ENCODE measurements at regions not wholly inside any gene's neighbourhood (a gene's known extent, or its start where the extent isn't known, plus 50 kb on each side); places are given as distances from the start of the nearest gene placed in this dataset.
A peak's percentile ranks its signal among the peaks of the same experiment; 100 is the strongest.
"Not testable (repeated sequence)": the region's sequence is repeated elsewhere in the genome, so short reads cannot be mapped to it uniquely, and the experiment has no call there.

DNA sequence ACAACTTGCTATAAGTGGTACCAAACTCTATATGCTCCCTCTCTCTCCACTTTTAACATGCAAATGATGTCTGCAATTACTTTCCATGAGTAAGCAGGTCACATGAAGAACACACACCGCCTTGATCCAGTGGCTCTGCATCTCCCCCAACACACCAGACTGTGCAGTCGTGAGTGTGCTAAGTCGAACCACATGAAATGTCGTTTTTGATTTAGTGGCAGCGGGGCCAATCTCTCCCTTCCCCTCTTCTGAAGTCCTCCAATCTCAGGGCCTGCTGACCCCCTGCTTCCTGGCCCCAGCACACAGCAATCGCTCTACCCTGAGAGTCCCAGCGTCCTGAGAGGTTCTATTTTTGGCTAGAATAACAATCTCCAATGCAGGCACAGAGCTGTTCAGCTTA is 312.5 kb downstream of the SHQ1 start:
- DNase-seq (ENCODE audit: low read depth), result no peak

DNA sequence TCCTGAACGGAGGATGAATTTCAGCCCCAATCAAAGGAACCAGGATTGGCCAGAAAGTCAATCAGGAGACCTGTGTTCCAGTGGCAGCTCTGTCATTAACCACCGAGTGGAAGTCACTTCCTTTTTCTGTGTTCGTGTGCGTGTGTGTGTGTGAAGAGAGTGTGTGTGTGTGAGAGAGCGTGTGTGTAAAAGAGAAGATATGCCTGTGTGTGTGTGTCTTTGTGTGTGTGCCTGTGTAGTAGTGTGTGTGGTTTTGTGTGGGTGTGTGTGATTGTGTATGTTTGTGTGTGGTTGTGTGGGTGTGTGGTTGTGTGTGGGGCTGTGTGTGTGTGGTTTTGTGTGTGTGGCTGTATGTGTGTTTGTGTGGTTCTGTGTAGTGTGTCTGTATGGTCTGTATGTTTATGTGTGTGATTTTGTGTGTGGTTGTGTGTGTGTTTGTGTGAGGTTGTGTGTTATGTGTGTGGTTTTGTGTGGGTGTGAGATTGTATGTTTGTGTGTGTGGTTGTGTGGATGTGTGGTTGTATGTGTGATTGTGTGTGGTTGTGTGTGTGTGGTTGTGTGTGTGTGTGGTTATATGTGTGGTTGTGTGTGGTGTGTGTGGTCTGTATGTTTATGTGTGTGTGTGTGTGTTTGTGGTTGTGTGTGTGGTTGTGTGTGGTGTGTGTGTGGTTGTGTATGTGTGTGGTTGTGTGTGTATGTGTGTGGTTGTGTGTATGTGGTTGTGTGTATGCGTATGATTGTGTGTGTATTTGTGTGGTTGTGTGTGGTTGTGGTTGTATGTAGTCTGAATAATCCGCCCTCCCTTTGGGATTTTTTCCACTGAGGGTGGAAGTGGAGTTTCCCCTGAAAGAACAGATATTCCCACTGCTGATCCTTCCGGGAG is 314.4 kb downstream of the SHQ1 start:
- no peak for DNase-seq (ENCODE audit: low read depth)

DNA sequence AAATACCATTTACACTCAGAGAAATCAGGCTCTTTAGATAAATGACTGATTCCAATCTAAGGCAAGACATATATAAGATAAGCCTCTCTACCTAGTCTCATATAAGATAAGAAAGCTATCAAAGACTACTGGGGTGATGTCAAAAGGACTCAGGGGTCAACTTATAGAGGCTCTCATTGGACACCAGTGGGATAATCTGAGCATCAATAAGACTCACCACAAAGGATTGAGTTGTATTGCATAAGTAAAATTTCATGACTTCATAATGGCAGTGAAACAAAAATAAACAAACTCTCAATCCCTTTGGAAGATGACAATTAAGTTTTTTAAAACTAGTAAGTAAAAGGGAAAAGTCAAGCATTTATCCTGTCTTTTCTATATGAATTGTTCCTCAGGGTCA is 317.8 kb downstream of the SHQ1 start:
- no peak for DNase-seq (ENCODE audit: low read depth)

DNA sequence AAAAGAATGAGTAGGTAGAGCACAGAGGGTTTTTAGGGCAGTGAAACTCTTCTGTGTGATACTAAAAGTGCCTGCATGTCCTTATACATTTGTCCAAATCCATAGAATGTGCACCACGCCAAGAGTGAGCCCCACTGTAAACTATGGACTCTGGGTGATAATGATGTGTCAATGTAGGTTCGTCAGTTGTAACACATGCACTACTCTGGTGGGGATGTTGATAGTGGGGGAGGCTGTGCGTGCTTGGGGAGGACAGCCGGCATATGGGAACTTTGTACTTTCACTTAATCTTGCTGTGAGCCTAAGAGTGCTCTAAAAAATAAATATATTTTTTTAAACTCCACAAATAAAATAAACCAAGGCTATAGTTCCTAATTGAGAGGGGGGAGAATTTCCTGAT is 319.2 kb downstream of the SHQ1 start:
- no peak for DNase-seq (ENCODE audit: low read depth)

DNA sequence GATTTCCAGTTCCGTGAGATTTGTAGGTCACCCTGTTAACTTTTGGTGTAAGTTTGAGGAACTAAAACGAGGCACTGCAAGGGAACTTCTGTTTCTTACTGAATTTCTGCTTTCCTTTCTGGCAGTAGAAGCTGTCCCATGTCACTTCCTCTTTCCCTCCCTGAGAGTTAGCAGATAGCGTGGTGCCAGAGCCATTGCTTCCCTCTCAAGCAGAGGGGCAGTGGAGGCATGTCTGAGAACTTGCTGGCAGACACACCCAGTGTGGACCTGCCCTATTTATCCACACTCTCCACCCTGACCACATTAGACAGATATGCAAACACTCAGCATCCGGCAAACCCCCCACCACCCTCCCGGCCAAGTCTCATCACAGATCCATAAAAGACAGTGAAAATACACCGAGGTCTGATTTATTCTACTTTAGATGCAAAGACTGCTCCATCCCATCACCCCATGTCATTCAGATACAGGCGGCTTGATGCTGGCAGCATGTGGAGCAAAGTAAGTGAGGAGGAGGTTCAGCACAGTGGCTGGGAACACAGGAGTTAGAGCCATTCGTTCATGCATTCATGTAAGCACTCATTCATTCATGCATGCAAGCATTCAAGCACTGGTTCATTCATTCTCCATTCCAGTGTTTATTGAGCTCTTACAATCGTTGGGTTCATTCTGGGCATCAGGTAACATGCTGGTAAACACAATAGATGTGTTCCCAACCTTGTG is 324.7 kb downstream of the SHQ1 start:
- DNase-seq (ENCODE audit: low read depth), result peak; percentile 22

DNA sequence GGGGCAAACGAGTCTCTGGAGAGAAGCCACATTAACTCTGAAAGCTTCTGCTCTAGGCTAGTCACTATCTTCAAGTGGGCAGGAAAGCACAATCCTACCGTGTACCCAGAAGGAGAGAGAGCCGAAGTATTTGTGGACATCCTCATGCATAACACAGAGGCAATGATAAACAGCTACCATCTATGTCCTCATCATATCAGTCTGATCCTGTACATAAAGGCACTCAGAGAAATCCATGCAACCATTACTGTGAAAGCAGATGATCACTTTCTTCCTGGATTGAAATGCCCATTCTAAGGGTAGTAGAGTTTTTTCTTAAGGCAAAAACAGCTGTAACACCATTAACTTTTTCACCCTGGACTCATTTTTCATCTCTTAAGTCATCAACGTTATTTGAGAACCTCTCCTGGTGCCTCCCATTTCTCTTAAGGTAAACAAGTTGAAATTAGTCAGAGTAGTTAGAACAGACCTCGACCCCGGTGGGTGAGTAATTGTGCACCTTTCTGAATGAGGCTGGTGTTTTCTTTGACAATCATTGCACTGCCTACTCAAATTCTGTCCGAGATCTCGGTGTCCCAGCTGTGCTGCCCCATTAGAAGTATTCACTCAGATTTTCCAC is 327.4 kb downstream of the SHQ1 start:
- no peak for DNase-seq (ENCODE audit: low read depth)

DNA sequence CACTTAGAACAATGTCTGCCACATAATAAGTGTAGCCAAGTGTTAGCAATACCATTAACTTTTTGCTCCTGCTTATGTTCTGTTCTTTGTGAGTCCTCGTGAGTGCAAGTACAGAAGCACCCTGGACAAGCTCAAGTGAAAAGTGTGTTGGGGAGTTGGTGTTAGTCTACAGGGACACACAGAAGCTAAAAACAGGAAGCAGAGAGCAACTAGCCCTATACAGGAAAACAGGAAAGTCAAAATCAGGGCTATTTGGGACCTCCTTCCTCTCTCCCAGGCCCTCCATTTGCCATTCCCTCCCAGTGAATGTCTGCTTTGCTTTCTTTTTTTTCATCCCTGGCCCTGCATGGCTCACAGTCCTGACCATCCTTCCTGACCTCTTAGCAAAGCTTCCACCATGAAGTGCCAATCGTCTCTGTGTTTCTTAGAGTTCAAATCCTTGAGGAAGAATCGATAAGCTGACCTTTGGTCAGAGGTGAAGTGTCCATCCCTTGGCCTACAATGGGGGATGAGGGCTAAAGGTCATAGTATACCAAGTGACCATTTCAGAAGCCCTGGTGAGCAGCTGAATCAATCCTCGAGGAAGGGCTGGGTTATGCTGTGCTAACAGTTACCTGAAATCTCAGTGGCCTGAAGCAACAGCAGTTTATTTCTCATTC is 328.2 kb downstream of the SHQ1 start:
- no peak for DNase-seq (ENCODE audit: low read depth)

DNA sequence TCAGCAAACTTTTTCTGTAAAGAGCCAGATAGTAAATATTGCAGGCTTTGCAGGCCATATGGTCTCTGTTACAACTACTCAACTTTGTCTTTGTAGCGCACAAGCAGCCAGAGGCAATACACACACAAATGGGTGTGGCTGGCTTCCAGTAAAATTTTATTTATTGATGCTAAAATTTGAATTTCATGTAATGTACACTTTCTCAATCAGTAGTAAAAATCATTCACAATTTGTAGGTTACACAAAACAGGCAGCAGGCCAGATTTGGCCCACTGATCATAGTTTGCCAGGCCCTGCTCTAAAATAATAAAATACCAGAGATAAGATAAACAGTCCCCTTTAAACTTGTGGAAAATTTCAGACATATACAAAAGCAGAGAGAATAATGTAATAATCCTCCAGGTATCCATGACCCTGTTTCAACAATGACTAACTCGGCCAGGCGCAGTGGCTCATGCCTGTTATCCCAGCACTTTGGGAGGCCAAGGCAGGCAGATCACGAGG is 330.3 kb downstream of the SHQ1 start:
- DNase-seq (ENCODE audit: low read depth), result no peak

DNA sequence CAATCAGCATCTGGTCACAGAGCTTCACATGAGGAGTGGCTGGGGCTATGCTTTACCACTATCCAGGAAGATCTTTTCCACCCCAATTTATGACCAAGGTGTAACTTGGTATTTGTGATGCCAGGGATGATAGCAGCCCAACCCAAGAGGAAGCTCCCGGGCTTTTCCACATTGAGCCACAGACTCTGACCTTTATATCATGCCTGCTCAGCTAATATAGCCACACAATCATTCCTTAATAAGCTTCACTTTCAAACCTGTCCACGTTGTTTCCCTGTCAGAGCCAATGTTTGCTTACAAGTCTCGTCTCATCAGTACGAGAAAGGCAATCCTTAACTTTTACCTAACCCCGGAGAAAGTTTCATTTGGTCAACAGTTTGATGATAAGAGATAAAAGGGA is 330.9 kb downstream of the SHQ1 start:
- DNase-seq (ENCODE audit: low read depth), result no peak

DNA sequence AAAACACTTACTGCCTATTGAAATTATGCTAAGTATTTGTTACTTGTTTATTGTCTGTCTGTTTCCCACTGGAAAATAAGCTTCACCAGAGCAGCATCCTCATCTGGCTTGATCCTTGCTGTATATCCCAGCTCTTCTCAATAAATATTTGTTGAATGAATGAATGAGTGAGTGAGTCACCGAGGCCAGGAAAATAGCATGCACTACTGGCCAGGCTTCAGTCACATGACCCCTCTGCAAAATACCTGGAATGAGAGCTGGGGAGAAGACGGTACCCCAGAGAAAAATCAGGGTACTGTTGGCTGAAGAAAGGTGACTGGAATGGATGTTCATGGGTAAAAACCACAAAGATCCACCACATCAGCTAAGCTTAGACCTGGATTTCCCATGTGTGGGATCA is 331.9 kb downstream of the SHQ1 start:
- no peak for DNase-seq (ENCODE audit: low read depth)

DNA sequence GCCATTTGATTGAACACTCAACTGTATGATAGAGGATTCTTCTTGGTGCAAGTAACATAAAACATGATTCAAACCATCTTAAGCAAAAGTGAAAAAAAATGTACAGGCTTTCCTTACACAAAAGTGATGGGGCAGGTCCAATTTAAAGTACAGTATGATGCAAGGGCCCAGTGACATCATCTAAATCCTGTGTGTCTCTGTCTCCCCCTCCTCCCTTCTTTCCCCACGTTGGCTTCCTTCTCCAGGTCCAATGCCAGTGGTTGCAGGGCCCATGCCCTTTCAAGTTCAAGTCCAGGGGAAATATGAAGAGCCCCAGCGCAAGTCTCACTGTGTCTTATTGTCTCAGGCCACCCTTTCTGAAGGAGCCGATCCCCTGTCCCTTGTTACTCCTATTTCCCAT is 332.3 kb downstream of the SHQ1 start:
- DNase-seq (ENCODE audit: low read depth), result no peak

DNA sequence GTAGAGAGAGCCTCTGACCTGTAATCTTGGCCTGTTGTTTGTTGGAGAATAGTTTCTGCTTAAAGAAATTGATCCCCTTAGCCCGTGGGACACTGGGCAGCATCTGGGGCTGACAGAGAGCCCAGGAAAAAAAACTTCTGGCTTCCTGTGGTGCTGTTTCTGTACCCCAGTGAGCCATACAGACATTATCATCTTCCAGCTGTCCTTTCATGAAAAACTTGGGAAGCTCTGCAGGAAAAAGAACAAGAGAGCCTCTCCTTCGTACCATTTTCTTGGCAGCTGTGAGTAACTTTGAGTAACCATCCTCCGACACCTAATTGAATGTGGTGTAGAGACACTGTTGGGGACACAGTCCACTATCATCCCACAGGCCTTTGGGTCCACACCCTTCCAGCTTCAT is 333.0 kb downstream of the SHQ1 start:
- DNase-seq (ENCODE audit: low read depth), result no peak

DNA sequence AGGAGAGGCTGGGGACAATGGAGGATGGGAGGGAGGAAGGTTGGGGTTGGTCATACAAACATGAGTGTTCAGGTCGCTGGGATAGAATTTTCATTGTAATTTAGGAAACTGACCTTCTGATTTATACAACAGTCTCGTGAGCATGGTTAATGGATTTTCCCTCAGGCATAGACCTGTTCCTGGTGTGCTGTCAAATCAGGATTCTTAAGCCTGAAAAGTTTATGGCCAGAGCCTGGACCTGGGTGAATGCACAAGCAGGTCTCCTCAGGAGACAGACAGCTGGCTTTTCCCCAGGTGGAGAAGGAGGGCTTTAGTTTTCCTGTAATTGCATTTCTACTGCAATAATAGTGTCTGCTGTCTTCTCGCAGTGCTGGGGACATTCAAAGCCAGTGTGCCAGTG is 338.0 kb downstream of the SHQ1 start:
- no peak for DNase-seq (ENCODE audit: low read depth)

DNA sequence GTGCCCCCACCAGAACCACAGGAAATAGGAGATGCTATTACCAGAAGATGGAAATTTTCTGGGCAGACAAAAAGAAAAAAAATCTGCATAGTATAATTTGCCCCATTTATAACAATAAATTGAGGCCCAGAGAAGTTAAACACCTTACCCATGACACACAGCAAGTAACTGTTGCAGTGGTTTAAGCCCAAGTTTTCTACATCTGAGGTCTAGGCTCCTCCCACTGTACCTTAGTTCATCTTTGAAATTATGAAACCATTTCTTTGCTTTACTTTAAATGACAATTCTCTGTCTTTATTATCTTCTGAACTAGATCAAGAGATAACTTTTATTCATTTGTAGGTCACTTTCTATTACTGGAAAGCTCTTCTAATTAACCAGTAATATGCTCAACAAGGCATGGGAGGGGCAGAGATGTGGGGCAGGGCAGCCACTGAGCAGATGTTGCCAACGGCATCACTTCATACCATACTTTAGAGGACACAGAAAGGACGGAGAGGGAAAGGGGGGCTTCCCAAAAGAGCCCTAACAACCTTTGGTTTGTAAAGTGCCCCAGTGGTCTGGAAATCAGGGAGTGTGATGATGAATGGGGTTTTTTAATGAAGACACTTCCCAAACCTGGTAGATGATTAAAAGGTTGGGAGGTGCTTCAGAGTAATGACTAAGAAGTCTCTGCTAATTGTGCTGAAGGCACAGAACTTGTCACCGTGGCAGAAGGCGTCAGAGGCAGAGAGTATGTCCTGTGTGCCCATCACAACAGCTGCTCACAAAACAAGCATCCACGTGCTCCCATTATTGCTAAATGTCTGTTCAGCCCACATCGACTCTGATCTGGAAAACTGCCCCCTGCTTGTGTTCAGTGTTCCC is 342.5 kb downstream of the SHQ1 start:
- DNase-seq (ENCODE audit: low read depth), result no peak

DNA sequence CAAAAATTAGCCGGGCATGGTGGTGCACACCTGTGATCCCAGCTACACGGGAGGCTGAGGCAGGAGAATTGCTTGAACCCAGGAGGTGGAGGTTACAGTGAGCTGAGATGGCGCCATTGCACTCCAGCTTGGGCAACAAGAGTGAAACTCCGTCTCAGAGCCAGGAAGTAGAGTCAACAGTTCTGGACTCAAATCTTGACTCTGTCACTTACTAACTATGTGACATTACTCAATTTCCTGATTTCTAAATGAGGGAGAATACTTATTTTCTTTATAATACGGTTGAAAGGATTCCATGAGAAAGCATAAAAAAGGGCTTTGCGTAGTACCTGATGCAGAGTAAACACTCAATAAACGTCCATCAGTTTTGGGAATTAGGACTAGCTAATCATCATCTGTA is 350.7 kb downstream of the SHQ1 start:
- DNase-seq (ENCODE audit: low read depth), result not testable (repeated sequence)

DNA sequence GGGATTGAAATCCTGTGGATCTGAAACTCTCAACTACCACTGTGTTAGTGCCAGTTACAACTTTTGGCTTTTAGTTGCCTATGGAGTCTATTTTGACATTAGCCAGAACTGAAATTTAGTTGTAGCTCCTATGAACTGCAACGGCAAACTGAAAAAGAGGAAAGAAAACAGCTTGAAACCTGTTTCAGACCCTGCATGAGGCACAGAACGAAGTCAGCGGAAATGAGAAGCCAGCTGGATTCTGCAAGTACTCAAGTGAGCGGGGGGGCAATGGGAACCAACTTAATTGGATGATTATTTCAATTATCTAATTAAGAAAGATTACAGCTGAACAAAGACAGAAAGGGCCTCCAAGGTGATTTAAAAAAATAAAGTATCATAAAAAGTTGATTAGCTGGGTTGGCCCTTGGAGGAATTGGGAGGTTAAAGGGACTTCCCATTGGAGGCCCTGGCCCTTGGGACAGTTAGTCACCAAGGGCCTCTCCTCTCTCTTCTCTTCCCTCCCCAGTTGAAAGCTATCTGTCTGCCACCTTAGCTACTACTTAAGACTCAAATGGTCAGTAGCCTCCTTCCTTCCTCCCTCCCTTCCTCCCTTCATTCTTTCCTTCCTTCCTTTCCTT is 352.1 kb downstream of the SHQ1 start:
- no peak for DNase-seq (ENCODE audit: low read depth)

DNA sequence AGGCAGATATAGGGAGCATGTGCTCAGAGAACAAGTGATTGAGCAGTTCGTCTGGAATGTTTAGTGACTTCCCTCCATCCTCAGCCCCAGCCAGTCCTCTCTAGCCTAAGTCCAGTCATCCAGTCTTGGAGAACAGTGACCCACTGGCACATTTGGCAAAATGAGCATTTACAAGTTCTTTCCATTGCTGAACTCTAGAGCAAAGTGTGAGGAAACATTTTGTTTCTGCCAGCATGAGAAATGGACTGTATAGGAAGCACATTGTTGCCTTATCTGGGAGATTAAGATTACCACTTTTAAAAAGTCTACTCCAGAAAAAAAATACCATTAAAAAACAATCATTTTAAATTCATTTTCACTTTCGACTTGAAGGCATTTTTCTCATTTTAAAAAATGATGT is 353.6 kb downstream of the SHQ1 start:
- no peak for DNase-seq (ENCODE audit: low read depth)

DNA sequence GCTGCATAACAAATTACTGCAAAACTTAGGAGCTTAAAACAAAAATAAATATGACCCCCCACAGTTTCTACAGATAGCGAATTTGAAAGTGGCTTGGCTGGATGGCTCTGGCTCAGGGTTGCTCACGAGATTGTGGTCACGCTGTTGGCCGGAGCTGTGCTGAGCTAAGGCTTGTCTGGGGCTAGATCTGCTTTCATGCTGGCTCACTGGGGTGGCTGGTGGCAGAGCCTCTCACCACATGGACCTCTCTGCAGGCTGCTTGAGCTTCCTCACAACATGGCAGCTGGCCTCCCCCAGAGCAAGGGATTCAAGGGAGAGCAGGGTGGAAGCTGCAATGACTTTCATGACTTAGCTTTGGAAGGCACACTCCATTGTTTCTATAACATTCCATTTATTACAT is 354.1 kb downstream of the SHQ1 start:
- no peak for DNase-seq (ENCODE audit: low read depth)

DNA sequence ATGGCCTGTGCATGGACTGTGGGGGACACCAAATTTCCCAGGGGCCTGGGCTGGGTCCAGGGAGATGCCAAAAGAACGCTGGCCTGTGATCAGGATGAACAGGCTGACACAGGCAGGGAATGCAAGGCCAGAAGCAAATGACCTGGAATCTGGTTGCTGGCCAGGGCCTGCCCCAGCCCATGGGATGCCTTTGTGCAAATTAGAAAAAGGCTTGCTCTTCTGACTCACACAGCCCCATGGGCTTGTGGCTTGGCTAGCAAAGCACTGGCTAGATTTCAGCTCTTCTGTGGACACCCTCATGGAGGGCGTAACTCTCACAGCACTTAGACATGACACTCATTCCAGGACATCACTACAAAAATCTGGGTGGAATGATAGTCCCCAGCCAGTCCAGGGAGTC is 356.0 kb downstream of the SHQ1 start:
- no peak for DNase-seq (ENCODE audit: low read depth)

DNA sequence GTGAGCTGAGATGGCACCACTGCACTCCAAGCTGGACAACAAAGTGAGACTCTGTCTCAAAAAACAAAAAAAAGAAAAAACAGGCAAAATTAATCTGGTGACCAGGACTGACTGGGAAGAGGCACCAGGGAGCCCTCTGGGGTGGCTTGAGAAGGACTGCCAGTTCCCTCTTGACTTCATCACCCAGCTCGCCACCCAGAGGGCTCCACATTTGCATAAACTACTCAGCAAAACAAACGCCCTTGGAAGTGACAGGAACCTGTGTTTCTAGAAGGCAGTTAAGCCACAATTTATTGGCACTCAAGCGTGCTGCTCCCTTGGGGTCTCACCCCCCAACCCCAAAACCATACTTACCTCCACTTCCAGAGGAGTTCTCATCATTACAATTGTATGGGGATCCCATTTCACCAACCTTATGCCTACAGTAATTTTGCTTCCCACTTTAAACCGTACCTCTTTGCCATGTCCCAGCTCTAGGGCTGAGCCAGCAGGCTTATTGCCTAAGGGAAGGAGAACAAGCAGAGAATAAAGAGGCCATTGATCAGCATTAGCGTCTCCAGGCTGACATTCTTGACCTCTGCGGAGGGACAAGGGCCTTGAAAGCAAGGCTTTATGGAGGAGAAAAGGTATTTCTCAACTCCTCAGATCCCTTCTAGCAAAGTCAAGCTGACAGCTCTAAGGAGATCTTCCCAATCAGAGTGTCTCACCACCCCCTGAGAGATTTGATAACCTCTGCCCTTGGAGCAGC is 357.4 kb downstream of the SHQ1 start:
- no peak for DNase-seq (ENCODE audit: low read depth)

All from forelimb muscle (tissue), 1 donor.